Tibial nerve (tissue), 4 donors: ENCODE measurements at regions not wholly inside any gene's neighbourhood (a gene's known extent, or its start where the extent isn't known, plus 50 kb on each side); places are given as distances from the start of the nearest gene placed in this dataset.

Experiments used
- CTCF ChIP-seq, 5 experiments: fragments of 200-600 bp in 3 of 5; fragments of 450-650 bp in 2 of 5; sonication (generic) in 3 of 5; IDR thresholded peaks; one replicate each; pipeline ENCODE4 v1.5.1; 2016 to 2019; ENCODE audit warnings: antibody characterized with exemption in 5 of 5, mild to moderate bottlenecking in 3 of 5, moderate library complexity in 2 of 5
- EP300 ChIP-seq, 2 donors: sonication (generic); formaldehyde crosslinking; IDR thresholded peaks; one replicate each; pipeline ENCODE4 v1.6.1; 2017; ENCODE audit warnings: antibody characterized with exemption in 2 of 2, mild to moderate bottlenecking in 1 of 2
- POLR2A ChIP-seq, 2 donors: fragments of 450-650 bp; IDR thresholded peaks; one replicate each; pipeline ENCODE4 v1.6.1; 2017; ENCODE audit warnings: antibody characterized with exemption in 2 of 2, mild to moderate bottlenecking in 2 of 2, moderate library complexity in 2 of 2

- TF ChIP-seq CTCF (IDR thresholded peaks at IDR 0.05) (no peak), POLR2A (IDR thresholded peaks at IDR 0.05) (no peak), EP300 (IDR thresholded peaks at IDR 0.05) (no peak)
Observed at GRCh38 chr11:91563176-91563575, 661.4 kb upstream of the FAT3 start.
